ENCODE measurements at regions not wholly inside any gene's neighbourhood (a gene's known extent, or its start where the extent isn't known, plus 50 kb on each side); places are given as distances from the start of the nearest gene placed in this dataset.
"Not testable (repeated sequence)": the region's sequence is repeated elsewhere in the genome, so short reads cannot be mapped to it uniquely, and the experiment has no call there.

- DNase-seq: no peak
Measured at GRCh38 chr6:141562186-141562811, 570.4 kb upstream of the GJE1 start.

GRCh38 chr6:141561154-141561553 lies 571.6 kb upstream of the GJE1 start:
- no peak for DNase-seq

- peak; percentile 89 for DNase-seq
Measured at GRCh38 chr6:141552463-141552862, 580.3 kb upstream of the GJE1 start.

- no peak for DNase-seq
Measured at GRCh38 chr6:141552031-141552430, 580.7 kb upstream of the GJE1 start.

- no peak for DNase-seq
Measured at GRCh38 chr6:141551318-141551717, 581.4 kb upstream of the GJE1 start.

- no peak for DNase-seq
Measured at GRCh38 chr6:141550471-141550870, 582.3 kb upstream of the GJE1 start.

GRCh38 chr6:141548966-141549365 lies 583.8 kb upstream of the GJE1 start:
- no peak for DNase-seq

GRCh38 chr6:141541581-141542324 lies 591.0 kb upstream of the GJE1 start:
- no peak for DNase-seq

- no peak for DNase-seq
Measured at GRCh38 chr6:141540207-141540606, 592.5 kb upstream of the GJE1 start.

GRCh38 chr6:141539617-141540016 lies 593.1 kb upstream of the GJE1 start:
- no peak for DNase-seq

GRCh38 chr6:141532211-141532610 lies 600.5 kb upstream of the GJE1 start:
- no peak for DNase-seq

- no peak for DNase-seq
Measured at GRCh38 chr6:141531040-141531439, 601.7 kb upstream of the GJE1 start.

- DNase-seq: no peak
Measured at GRCh38 chr6:141528596-141528995, 604.1 kb upstream of the GJE1 start.

GRCh38 chr6:141526985-141527384 lies 605.7 kb upstream of the GJE1 start:
- DNase-seq: no peak

- no peak for DNase-seq
Measured at GRCh38 chr6:141521440-141521839, 611.3 kb upstream of the GJE1 start.

GRCh38 chr6:141513830-141514229 lies 618.9 kb upstream of the GJE1 start:
- DNase-seq: no peak

- no peak for DNase-seq
Measured at GRCh38 chr6:141510803-141511202, 621.9 kb upstream of the GJE1 start.

- not testable (repeated sequence) for DNase-seq
Measured at GRCh38 chr6:141506062-141506461, 626.7 kb upstream of the GJE1 start.

GRCh38 chr6:141504318-141504717 lies 628.4 kb upstream of the GJE1 start:
- DNase-seq: not testable (repeated sequence)

- no peak for DNase-seq
Measured at GRCh38 chr6:141501616-141502015, 631.1 kb upstream of the GJE1 start.

- DNase-seq: no peak
Measured at GRCh38 chr6:141498977-141499376, 633.7 kb upstream of the GJE1 start.

GRCh38 chr6:141492521-141493284 lies 640.0 kb upstream of the GJE1 start:
- no peak for DNase-seq

GRCh38 chr6:141491684-141492083 lies 641.0 kb upstream of the GJE1 start:
- no peak for DNase-seq

- DNase-seq: no peak
Measured at GRCh38 chr6:141490982-141491381, 641.7 kb upstream of the GJE1 start.
